ENCODE measurements at regions not wholly inside any gene's neighbourhood (a gene's known extent, or its start where the extent isn't known, plus 50 kb on each side); places are given as distances from the start of the nearest gene placed in this dataset.

- TF ChIP-seq CTCF (IDR thresholded peaks at IDR 0.05) = no peak
- TF ChIP-seq POLR2A (IDR thresholded peaks at IDR 0.05) = no peak
These were observed 618.2 kb upstream of the FRG1 start for GRCh38 chr4:189322426-189322825.
